ENCODE measurements at regions not wholly inside any gene's neighbourhood (a gene's known extent, or its start where the extent isn't known, plus 50 kb on each side); places are given as distances from the start of the nearest gene placed in this dataset.

DNA sequence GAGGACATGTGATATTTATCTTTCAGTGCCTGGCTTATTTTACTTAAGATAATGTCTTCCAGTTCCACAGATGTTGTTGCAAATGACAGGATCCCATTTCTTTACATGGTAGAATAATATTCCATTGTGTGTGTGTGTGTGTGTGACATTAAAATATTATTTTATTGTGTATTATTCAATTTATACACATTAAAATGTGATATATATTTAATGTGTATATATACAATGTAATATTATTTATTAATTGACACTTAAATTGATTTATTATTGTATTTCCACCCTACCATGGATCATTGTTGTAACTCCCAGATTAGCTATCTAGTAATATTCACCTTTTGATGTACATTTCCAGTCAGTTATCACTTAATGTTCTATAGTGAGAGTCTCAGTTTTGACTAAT lies 1422.5 kb upstream of the ADGRB3 start:
- no peak overlapping the region for H2AFZ ChIP-seq (ENCODE audit: low read depth, low read length)
- no peaks in the 10 kb centered on the region for H3K79me2 ChIP-seq (ENCODE audit: insufficient read depth, low read length)
- no peak for ATAC-seq (ENCODE audit: insufficient read depth, low read depth)
- H3K27me3 ChIP-seq (ENCODE audit: insufficient read depth, low read length, poor library complexity), result no peaks in the 10 kb centered on the region
- no peaks in the 10 kb centered on the region for H3K9me3 ChIP-seq (ENCODE audit: insufficient read depth, low read length, severe bottlenecking)
- no peak overlapping the region for H3K27ac ChIP-seq (ENCODE audit: low read length)
- H3K4me1 ChIP-seq (ENCODE audit: insufficient read depth, low read length), result no peaks in the 10 kb centered on the region
- no peak for DNase-seq
- no peak for TF ChIP-seq EZH2 (IDR thresholded peaks at IDR 0.05; ENCODE audit: borderline replicate concordance, low read depth, low read length, severe bottlenecking)
- TF ChIP-seq, protein P1, sequence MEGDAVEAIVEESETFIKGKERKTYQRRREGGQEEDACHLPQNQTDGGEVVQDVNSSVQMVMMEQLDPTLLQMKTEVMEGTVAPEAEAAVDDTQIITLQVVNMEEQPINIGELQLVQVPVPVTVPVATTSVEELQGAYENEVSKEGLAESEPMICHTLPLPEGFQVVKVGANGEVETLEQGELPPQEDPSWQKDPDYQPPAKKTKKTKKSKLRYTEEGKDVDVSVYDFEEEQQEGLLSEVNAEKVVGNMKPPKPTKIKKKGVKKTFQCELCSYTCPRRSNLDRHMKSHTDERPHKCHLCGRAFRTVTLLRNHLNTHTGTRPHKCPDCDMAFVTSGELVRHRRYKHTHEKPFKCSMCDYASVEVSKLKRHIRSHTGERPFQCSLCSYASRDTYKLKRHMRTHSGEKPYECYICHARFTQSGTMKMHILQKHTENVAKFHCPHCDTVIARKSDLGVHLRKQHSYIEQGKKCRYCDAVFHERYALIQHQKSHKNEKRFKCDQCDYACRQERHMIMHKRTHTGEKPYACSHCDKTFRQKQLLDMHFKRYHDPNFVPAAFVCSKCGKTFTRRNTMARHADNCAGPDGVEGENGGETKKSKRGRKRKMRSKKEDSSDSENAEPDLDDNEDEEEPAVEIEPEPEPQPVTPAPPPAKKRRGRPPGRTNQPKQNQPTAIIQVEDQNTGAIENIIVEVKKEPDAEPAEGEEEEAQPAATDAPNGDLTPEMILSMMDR (IDR thresholded peaks at IDR 0.05; ENCODE audit: borderline replicate concordance, extremely low read depth, low read length, poor library complexity, severe bottlenecking), result no peak
- H3K4me2 ChIP-seq (ENCODE audit: insufficient read depth, low read length), result no peak overlapping the region
- no peaks in the 10 kb centered on the region for H4K20me1 ChIP-seq (ENCODE audit: insufficient read depth, low read length)
- H3K4me3 ChIP-seq (ENCODE audit: low read depth in 1 of 2, low read length in 2 of 2), result no peak overlapping the region
- no peak overlapping the region for H3K9ac ChIP-seq (ENCODE audit: low read depth, low read length)
- no peaks in the 10 kb centered on the region for H3K36me3 ChIP-seq (ENCODE audit: insufficient read depth, low read length)

DNA sequence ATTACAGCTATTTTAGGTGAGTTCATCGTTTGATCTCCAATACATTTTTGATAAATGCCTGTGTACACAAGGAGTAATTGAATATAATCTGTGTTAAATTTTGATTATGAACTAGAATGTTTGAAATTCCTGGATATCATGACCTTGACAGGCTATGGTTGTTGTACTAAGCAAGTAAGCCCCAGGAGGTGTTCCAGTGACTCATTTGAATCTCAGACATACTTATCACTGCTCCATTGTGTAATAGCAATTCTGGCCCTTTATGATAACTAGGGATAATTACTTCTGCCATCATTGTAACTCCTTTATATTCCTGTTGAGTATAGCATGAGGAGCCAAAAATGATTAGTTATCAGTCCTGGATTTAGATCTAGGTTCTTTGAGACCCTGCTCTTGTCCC lies 1424.6 kb upstream of the ADGRB3 start:
- no peak for TF ChIP-seq EZH2 (IDR thresholded peaks at IDR 0.05; ENCODE audit: borderline replicate concordance, low read depth, low read length, severe bottlenecking)
- TF ChIP-seq, protein P1 (IDR thresholded peaks at IDR 0.05; ENCODE audit: borderline replicate concordance, extremely low read depth, low read length, poor library complexity, severe bottlenecking), result no peak
- DNase-seq, result no peak
- Histone ChIP-seq H3K36me3 (ENCODE audit: insufficient read depth, low read length) (no peaks in the 10 kb centered on the region), H3K4me2 (ENCODE audit: insufficient read depth, low read length) (no peak overlapping the region), H3K27ac (ENCODE audit: low read length) (no peak overlapping the region), H4K20me1 (ENCODE audit: insufficient read depth, low read length) (no peaks in the 10 kb centered on the region), H3K27me3 (ENCODE audit: insufficient read depth, low read length, poor library complexity) (no peaks in the 10 kb centered on the region), H2AFZ (ENCODE audit: low read depth, low read length) (no peak overlapping the region), H3K9ac (ENCODE audit: low read depth, low read length) (no peak overlapping the region), H3K4me3 (ENCODE audit: low read depth in 1 of 2, low read length in 2 of 2) (no peak overlapping the region), H3K79me2 (ENCODE audit: insufficient read depth, low read length) (no peaks in the 10 kb centered on the region), H3K9me3 (ENCODE audit: insufficient read depth, low read length, severe bottlenecking) (no peaks in the 10 kb centered on the region), H3K4me1 (ENCODE audit: insufficient read depth, low read length) (no peaks in the 10 kb centered on the region)
- no peak for ATAC-seq (ENCODE audit: insufficient read depth, low read depth)

DNA sequence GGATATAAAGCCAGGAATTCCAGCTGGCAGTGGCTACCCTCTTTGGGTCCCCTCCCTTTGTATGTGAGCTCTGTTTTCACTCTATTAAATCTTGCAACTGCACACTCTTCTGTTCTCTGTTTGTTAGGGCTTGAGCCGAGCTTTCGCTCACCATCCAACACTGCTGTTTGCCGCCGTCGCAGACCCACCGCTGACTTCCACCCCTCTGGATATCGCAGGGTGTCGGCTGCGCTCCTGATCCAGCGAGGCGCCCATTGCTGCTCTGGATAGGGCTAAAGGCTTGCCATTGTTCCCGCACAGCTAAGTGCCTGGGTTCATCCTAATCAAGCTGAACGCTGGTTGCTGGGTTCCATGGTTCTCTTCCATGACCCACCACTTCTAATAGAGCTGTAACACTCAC lies 1433.5 kb upstream of the ADGRB3 start:
- no peak for TF ChIP-seq EZH2 (IDR thresholded peaks at IDR 0.05; ENCODE audit: borderline replicate concordance, low read depth, low read length, severe bottlenecking)
- TF ChIP-seq, protein P1 (IDR thresholded peaks at IDR 0.05; ENCODE audit: borderline replicate concordance, extremely low read depth, low read length, poor library complexity, severe bottlenecking), result no peak

More for the DNA sequence above, 1433.5 kb upstream of the ADGRB3 start:
- Histone ChIP-seq H3K4me3 (ENCODE audit: low read depth in 1 of 2, low read length in 2 of 2) (no peak overlapping the region), H3K4me1 (ENCODE audit: insufficient read depth, low read length) (no peaks in the 10 kb centered on the region), H4K20me1 (ENCODE audit: insufficient read depth, low read length) (no peaks in the 10 kb centered on the region), H3K9ac (ENCODE audit: low read depth, low read length) (no peak overlapping the region), H2AFZ (ENCODE audit: low read depth, low read length) (no peak overlapping the region), H3K9me3 (ENCODE audit: insufficient read depth, low read length, severe bottlenecking) (peaks cover 14% of the 10 kb centered on the region), H3K36me3 (ENCODE audit: insufficient read depth, low read length) (no peaks in the 10 kb centered on the region), H3K27me3 (ENCODE audit: insufficient read depth, low read length, poor library complexity) (no peaks in the 10 kb centered on the region), H3K79me2 (ENCODE audit: insufficient read depth, low read length) (no peaks in the 10 kb centered on the region), H3K27ac (ENCODE audit: low read length) (no peak overlapping the region), H3K4me2 (ENCODE audit: insufficient read depth, low read length) (no peak overlapping the region)
- DNase-seq (no peak), ATAC-seq (ENCODE audit: insufficient read depth, low read depth) (no peak)
